GM18870 (cell line): ENCODE measurements at regions not wholly inside any gene's neighbourhood (a gene's known extent, or its start where the extent isn't known, plus 50 kb on each side); places are given as distances from the start of the nearest gene placed in this dataset.

Experiments used
- ATAC-seq: cut with Tn5 transposase; IDR thresholded peaks from one replicate; pipeline ENCODE4 v1.9.1; 2021; ENCODE audit warnings: moderate library complexity; ENCODE audit not compliant: unreplicated experiment

DNA sequence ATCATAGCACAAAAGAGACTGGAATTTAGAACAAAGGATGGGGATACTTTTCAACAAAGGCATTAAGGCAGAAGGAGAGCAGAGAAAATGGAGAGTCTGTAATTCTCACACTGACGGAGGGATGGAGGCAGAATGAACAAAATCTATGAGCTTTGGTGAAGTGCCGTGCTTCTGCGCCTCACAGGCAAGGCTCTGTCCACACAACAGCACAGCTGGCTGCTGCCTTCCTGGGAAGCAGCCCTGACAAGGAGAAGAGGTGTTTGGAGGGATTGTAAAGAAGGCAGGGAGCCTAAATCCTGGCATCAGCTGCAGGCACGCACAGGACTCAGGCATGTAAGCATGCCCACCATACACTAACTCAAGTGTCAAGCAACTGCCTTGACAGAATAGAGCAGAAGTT, 485.2 kb upstream of the KIF2A start:
- ATAC-seq: no peak

DNA sequence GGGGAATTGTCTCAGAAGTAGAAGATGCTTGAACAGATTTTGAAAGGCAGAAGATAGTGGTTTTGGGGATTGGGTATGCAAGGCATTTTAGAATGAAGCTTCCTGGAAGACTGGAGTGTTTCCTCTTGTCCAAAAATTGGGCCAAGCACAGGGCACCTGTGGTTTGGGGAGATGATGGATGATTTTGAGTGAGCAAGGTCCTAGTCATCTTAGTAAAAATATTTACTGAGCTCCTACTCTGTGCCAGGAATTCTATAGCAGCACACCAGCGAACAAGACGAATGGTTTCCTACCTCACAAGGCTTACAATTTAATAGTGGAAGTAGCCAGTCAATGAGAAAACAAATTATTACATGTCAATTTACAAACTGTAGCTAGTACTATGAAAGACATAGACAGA, 484.4 kb upstream of the KIF2A start:
- no peak for ATAC-seq

DNA sequence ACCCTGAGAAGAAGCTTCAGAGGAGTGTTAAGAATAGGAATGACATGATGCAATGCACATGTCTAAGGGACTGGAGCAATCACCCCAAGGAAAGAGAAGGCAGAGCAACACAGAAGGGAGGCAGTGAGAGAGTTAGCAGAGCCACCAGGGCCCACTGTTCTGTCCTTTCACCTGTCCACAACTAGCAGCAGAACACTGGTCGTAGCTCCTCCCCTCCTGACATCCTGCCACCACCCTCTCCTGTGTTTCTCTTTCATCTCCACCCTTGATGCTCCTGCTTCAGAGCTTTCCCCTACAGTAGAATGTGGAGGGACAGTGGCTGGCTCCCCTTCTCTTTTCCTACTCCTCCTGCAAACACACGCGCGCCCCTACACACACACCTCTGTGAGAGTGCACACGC, 483.4 kb upstream of the KIF2A start:
- ATAC-seq: no peak

DNA sequence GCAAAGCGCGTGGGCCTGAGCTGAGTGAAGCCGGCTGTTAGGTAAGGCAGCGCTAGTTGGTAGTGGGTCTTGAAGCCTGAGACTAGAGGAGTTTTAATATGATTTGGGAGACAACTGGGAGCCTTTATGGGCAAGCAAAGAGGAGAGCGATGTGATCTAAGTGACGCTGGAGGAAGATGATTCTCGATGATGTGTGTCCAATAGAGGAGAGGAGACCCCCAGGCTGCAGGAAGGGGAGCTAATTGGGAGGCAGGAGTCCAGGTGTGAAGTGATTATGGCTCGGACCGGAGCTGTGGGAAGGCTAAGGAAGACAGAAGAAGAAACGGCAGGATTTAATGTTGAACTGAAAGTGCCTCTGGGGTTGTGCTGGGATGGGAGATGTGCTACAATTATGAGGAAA, 482.9 kb upstream of the KIF2A start:
- ATAC-seq: no peak

DNA sequence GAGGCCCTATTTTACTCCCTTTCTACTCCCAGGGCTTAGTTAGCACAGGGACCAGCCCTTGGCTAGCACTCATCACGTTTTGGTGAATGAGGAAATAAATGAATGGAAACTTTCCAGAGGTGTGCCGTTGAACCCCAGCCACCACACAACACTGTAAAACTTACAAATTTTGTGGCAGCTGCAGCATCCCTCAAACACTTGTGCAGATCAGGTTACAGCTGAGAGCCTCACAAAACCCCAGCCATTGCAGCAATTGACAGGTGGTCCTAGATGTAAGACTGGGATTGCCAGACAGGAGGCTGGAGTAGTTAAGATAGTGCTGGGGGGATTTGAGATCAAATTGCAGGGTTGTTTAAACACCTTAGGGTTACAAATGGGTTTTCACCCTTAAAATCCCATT, 482.2 kb upstream of the KIF2A start:
- no peak for ATAC-seq

DNA sequence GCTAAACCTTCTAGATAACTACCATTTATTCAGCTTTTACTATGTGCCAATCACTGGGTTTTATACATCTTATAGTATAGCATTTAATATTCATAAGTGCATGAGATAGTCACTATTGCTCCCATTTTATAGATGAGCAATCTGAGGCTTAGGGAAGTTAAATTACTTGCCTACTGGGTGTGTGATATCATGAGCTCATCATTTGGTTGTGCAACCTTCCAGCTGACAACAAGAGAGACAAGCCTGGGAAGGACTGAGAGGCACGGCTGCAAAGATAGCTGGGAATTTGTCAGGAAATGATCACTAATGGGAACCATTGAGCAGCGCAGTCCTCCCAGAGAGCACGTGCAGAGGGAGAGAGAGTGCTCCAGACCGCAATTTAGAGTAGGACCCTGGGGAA, 481.6 kb upstream of the KIF2A start:
- no peak for ATAC-seq

DNA sequence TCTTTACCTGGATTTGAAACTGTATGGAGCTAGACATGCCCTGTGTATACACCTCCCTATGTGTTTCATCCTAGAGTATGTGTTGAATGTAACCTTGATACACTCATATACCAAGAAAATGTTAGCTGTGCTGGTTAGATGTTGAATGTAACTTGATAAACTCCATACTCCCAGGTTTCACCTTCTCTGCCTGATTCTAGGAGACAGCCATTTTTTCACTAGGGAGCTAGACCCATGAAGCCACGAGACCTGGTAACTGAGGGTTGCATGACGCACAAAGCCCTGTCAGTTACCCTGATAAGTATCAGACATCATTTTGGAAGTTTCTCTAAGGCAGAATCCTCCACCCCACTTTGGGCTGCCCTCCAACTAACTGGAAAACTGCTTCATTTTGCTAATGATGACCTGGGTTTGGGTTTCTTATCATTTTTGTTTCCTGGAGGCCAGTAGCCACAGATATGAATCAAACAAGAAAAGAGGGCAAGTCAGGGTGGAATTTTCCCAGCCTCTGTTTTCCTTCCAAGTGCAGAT, 478.5 kb upstream of the KIF2A start:
- ATAC-seq: no peak

DNA sequence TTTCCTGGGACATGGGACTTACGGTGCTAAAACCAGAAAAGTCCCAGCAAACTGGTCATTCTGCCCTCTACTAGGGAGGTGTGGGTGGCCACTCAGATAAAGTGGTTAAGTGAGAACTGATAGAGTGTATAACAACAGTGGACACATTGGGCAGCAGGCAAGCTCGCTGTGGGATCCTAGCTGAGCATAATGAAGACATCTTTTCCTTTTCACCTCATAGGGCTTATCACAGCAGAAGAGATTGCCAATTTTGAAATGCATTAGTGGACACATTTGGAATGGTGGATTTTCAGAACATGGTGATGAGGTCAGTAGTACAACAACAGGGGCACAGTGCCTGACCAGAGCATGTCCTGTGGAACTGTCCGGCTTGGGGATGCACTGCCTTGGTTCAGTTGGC, 477.1 kb upstream of the KIF2A start:
- no peak for ATAC-seq

DNA sequence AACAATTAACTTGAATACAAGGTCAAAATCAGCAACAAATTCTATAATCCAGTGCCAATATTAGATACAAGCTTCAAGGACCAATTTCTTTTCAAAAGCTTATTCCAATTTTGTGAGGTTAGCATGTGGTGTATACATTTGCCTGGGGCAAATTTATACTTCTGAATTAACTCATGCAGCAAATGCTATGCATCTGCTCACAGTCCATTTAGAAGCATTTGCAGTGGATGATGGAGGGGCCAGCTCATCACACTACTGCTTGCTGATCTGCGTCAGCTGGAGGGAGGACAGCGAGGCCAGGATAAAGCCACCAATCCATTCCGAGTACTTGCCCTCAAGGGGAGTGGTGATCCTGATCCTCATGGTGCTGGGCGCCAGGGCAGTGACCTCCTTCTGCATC, 474.3 kb upstream of the KIF2A start:
- no peak for ATAC-seq

DNA sequence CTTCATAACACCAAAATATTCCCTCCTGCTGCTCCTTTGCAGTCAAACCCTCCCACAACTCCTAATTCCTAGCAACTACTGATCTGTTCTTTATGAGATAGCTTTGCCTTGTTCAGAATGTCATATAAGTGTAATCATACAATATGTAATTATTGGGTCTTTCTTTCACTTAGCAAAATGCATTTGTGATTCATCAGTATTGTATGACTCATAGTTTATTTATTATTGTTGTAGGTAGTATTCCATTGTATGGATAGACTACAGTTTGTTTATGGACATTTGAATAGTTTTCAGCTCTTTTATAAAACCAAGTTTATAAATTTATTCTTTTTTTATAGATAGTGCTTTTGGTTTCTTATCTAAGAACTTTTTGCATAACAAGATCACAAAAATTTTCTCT, 468.2 kb upstream of the KIF2A start:
- ATAC-seq: no peak

DNA sequence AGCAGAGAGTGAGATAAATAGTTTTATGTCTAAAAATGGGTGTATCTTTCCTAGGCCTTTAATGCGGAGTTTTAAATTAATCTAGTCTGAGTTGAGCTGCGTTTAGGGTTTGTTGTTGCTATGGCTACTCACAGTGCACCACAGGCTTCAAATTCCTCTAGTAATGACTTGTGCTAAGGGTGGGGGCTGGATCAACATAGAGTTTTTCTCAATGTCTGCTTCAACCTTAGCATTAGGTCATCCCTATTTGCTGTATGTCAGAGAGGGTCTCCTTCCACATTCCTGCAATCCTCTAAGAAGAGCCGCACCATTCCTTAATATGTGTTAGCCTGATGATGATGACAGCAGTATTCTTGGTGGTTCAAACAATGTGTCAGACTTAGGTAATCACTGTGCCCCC, 465.6 kb upstream of the KIF2A start:
- no peak for ATAC-seq

DNA sequence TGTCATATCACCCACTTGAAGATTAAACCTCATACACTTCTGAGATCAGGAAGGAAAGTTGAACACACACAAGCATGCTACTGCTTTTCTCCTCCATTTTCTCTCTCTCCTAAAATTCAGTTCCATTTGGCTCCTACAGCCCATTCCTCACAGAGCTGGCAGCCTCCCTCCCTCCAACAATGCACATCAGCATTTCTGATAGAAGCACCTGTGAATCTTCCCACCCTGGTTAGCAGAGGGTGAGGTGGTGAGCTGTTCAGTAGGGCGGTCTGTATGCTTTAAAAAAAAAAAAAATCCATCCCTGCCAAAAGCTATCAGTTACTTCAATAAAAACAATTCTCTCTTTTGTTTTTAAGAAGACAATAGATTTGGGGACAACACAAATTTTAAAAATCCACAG, 463.2 kb upstream of the KIF2A start:
- no peak for ATAC-seq

DNA sequence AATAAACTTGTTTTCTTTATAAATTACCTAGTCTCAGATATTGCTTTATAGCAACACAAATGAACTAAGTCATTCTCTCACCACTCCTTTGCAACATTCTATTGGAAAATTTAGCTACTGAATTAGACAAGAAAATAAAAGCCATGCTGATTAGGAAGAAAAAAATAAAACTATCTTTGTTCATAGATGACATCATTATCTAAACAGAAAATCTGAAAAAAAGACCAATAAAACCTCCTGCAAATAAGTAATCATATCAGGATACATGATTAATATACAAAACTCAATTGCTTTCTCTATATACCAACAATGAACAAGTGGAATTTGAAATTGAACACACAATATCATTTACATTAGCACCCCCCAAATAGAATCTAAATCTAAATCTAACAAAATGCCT, 455.3 kb upstream of the KIF2A start:
- ATAC-seq: no peak

DNA sequence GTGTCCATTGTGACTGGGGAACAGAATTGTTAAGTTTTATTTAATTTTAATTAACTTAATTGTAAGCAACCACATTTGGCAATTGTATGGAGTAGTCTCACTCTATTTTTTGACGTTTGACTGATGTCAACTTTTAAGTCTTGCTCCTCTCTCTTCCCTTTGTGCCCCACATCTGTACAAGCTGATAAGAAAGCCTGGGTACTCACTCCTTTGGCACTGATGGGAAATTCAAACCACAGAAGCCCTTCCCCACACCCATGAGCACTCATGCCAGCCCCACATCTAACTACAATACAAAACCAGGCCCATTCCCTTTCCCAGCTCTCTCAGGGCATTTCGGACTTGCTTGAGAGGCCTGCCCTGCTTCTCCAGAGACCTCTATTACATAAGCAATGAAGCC, 451.5 kb upstream of the KIF2A start:
- ATAC-seq: no peak

DNA sequence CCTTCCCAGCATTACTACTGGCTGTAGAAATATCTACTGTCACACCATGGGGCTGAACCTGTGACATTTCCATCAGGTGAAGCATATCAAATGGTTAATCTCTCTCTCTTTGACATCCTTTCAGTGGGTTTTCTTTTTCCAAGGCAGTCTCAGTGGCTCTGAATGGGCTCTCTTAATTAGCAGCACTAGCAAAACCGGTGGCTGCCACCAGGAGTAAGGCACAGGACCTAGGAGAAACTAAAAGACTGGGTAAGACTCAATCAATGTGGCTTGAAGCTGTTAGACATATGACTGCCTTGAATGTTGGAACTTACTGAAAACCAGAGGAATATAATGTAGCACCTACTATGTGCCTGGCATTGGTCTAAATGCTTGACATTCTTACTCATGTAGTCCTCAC, 445.0 kb upstream of the KIF2A start:
- ATAC-seq: no peak

DNA sequence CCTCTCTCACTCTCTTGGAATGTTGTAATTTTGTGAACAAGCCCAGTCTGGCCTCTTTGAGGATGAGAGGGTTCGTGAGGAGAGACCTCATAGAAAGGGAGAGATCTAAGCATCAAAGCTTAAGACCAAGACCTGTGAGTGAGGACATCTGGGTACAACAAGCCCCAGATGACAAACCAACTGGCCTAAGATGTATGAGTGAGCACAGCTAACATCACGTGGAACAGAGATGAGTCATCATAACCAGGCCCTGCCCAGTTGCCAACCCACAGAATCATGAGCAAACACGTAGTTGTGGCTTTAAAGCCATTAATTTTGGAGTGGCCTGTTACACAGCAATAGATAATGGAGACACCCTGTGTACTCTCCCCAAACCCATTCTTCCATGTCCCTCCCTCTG, 439.1 kb upstream of the KIF2A start:
- peak; percentile 93 for ATAC-seq

DNA sequence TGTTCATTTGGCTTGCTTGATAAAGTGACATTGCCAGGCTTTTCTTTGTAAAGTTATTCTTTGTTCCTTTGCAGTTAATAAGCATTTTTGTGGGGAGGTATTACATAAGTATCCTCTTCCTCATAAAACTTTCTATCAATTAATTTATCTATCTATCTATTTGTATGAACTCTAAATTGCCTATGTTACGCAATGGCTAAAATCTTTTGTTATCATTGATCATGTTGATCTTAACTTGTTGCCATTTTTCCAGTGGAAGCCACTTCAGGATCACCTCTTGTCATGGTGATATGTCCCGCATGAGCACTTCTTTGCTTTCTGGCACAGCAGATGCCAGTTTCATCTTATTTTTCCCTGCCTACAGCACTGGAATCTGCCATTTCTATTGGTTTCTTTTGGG, 436.7 kb upstream of the KIF2A start:
- ATAC-seq: no peak

DNA sequence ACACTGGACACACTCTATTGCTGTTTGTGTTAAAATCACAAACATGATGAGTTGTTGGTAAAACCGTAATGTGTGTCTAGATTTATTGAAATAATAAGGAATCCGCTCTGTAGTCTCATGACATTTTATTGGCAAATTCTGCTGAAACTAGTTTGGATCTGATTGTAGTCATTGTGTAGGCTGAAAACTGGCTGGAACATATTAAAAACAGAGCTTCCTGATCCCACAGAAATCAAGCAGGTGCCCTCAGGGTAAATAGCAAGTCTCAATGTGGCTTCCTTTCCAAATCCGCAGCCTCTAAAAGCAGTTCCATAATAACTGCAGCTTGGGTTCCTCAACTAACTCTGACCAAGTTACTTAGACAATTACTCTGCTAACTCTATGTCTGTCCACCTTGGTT, 427.5 kb upstream of the KIF2A start:
- no peak for ATAC-seq

DNA sequence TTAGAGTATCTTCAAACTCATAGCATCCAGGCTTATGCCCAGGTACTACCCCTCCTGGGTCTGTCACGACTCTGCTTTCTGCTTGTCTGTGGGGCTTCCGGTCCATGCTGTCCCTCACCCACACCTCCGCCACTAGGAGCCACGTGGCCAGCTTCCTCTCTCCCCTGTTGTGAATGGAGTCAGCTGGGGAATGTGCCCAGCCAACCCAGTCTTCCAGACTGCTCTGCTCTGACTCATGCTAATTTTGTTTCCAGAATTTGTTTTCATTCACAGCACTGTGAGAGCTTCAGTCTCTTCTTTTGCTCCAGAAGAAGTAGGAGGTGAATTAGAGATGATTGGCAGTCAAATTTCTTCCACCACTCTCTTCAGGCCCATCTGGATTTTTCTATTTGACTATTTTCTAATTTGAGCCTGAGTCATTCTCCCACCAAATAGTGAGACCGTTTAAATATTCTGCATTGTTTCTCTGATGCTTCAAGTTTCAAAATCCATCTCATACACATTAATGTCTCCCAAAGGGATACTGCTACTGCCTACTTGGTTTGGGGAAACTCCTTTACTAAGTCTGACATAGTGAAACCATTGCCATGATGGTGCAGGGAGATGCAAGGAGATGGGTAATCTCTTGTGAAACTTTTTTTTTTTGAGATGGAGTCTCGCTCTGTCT, 424.1 kb upstream of the KIF2A start:
- no peak for ATAC-seq

DNA sequence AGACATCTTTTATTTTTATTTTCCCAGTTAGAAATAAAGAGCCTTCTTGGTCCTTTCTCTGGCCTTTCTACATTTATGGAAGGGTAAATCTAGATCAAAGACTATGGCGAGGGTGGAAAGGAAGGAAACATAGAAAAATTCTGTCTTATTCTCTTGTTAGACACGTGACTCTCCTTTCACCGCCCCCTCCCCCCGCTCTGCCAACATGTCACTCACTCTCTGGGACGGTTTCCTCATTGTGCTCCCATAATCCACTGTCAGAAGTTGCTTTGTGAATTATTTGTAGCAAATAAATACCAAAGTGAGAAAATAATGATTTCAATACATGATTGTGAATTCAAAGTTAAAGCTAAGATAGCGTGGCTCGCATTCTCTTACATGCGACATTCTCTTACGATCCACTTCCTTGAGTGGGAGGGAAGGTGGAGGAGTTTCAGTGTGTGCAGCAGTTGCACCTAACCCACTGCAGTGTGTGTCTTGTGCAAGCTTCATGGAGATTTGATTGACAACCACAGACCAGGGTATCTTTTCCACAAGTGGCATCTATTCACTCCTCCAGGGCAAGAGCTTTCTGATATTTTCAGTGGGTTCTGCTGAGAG, 423.0 kb upstream of the KIF2A start:
- no peak for ATAC-seq

DNA sequence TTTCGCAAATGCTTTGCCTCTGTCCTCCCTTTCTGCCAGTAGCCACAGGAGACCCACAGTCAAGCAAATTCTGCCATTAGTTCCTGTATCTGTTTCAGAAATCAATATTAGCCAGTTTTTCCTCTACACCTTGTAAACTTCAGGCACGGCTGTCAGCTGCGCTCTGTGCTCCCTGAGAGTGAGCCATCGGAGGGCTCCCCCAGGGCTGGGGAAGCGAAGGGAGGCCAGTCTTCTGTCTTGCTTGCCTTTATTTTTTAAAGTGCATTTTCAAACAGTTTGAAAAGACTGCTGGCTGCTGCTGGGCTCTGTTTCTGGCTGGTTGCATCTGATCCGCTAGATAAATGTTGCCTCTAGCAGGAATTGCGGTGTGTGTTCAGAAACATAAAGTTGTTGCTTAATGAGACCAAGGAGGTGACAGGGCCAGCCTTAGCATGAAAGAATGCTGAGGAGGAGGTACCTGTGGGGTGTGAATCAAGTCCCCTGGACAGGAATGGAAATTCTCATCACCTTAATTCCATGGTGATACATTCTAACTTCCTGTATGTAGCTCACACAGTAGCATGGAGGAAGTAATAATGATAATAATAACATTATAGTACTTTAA, 421.7 kb upstream of the KIF2A start:
- ATAC-seq: no peak

DNA sequence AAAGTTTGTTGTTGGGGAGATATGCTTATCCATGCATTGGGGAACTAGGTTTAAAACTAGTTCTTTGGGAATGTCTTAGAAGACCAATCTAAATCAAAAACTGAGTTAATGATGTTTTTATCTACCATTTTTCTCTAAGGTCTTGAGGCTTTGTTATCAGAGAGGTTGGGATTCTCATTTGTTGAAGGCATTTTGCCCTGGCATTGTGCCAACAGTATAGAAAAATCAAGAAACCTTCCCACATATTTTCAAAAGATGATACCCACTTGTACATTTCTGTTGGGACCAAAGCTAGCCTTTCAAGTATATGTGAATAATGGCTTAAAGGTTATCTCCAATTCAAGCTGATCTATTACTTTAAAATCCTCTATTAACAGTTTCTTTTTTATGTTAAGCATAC, 419.8 kb upstream of the KIF2A start:
- no peak for ATAC-seq

DNA sequence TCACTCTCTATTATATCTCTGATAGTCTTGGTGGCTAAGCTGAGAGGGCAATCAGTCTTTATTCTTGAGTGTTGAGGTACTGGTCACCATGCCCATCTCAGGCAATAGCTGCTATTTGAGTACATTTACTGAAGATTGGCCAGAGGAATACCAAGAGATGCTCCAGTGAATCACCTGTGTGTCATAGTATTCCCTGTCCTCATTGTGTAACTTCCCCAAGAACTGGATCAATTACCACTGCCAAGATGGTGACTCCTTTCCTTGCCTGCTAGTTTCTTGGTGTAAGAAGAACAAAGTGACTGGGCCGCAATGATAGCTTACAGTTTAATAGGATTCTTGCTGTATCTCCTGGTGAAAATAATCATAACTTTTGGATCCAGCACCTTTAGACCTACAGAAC, 418.7 kb upstream of the KIF2A start:
- no peak for ATAC-seq
